ENCODE measurements at regions not wholly inside any gene's neighbourhood (a gene's known extent, or its start where the extent isn't known, plus 50 kb on each side); places are given as distances from the start of the nearest gene placed in this dataset.
"Not testable (repeated sequence)": the region's sequence is repeated elsewhere in the genome, so short reads cannot be mapped to it uniquely, and the experiment has no call there.

- not testable (repeated sequence) for DNase-seq
Observed at GRCh38 chr10:38364073-38364472, 269.9 kb downstream of the ZNF37A start.

GRCh38 chr10:38365917-38366316 lies 271.8 kb downstream of the ZNF37A start:
- DNase-seq = not testable (repeated sequence)

GRCh38 chr10:38383800-38384199 lies 289.7 kb downstream of the ZNF37A start:
- DNase-seq = not testable (repeated sequence)

GRCh38 chr10:38386869-38387268 lies 292.7 kb downstream of the ZNF37A start:
- DNase-seq = not testable (repeated sequence)

GRCh38 chr10:38390725-38391124 lies 296.6 kb downstream of the ZNF37A start:
- peak; percentile 14 for DNase-seq

GRCh38 chr10:38395465-38395864 lies 301.3 kb downstream of the ZNF37A start:
- DNase-seq = not testable (repeated sequence)

- not testable (repeated sequence) for DNase-seq
Observed at GRCh38 chr10:38396178-38396954, 302.2 kb downstream of the ZNF37A start.

- DNase-seq = not testable (repeated sequence)
Observed at GRCh38 chr10:38401565-38401964, 307.4 kb downstream of the ZNF37A start.

- peak; percentile 86 for DNase-seq
Observed at GRCh38 chr10:38402442-38403346, 308.6 kb downstream of the ZNF37A start.

GRCh38 chr10:38403347-38404117 lies 309.4 kb downstream of the ZNF37A start:
- not testable (repeated sequence) for DNase-seq

GRCh38 chr10:38423634-38424033 lies 329.5 kb downstream of the ZNF37A start:
- not testable (repeated sequence) for DNase-seq

GRCh38 chr10:38430242-38430641 lies 336.1 kb downstream of the ZNF37A start:
- DNase-seq = not testable (repeated sequence)

- not testable (repeated sequence) for DNase-seq
Observed at GRCh38 chr10:38437359-38437758, 343.2 kb downstream of the ZNF37A start.

- not testable (repeated sequence) for DNase-seq
Observed at GRCh38 chr10:38448614-38449355, 354.6 kb downstream of the ZNF37A start.

- DNase-seq = not testable (repeated sequence)
Observed at GRCh38 chr10:38449618-38450017, 355.5 kb downstream of the ZNF37A start.

GRCh38 chr10:38450372-38451057 lies 356.4 kb downstream of the ZNF37A start:
- not testable (repeated sequence) for DNase-seq

- not testable (repeated sequence) for DNase-seq
Observed at GRCh38 chr10:38451306-38451967, 357.3 kb downstream of the ZNF37A start.
